IPS-20b (cell line): ENCODE measurements at regions not wholly inside any gene's neighbourhood (a gene's known extent, or its start where the extent isn't known, plus 50 kb on each side); places are given as distances from the start of the nearest gene placed in this dataset.
A peak's percentile ranks its signal among the peaks of the same experiment; 100 is the strongest.
"Not testable (repeated sequence)": the region's sequence is repeated elsewhere in the genome, so short reads cannot be mapped to it uniquely, and the experiment has no call there.

ENCODE experiments used
- H3K27ac ChIP-seq: one replicate; pipeline ENCODE4 v1.5.1; 2013; ENCODE audit warnings: low read length
- H3K27me3 ChIP-seq: 2 replicates; pipeline ENCODE4 v1.6.1; 2013; ENCODE audit warnings: mild to moderate bottlenecking, low read length, inconsistent platforms; ENCODE audit not compliant: insufficient read depth
- H3K36me3 ChIP-seq: 2 replicates; pipeline ENCODE4 v1.6.1; 2013; ENCODE audit warnings: low read depth, mild to moderate bottlenecking, inconsistent platforms, low read length, moderate library complexity; ENCODE audit not compliant: insufficient read depth
- H3K4me1 ChIP-seq: 2 replicates; pipeline ENCODE4 v1.6.1; 2013; ENCODE audit warnings: mild to moderate bottlenecking, control low read depth, inconsistent platforms, low read length, moderate library complexity; ENCODE audit not compliant: insufficient read depth
- H3K4me3 ChIP-seq: 2 replicates; pipeline ENCODE4 v1.5.1; 2013; ENCODE audit warnings: mild to moderate bottlenecking, low read length, inconsistent platforms
- H3K9ac ChIP-seq: 2 replicates; pipeline ENCODE4 v1.6.1; 2013; ENCODE audit warnings: low read depth, mild to moderate bottlenecking, inconsistent platforms, low read length, moderate library complexity
- H3K9me3 ChIP-seq: 2 replicates; pipeline ENCODE4 v1.6.1; 2013; ENCODE audit warnings: mild to moderate bottlenecking, low read depth, low read length, inconsistent platforms; ENCODE audit not compliant: insufficient read depth

GRCh38 chr2:89801207-89801606 lies 1109.7 kb downstream of the RPIA start:
- not testable (repeated sequence) for H3K36me3 ChIP-seq, H3K27me3 ChIP-seq, H3K4me3 ChIP-seq, H3K27ac ChIP-seq, H3K9ac ChIP-seq, H3K4me1 ChIP-seq
- peaks cover 100% of the 10 kb centered on the region for H3K9me3 ChIP-seq

GRCh38 chr2:89806363-89806762 lies 1114.9 kb downstream of the RPIA start:
- not testable (repeated sequence) for H3K36me3 ChIP-seq, H3K27me3 ChIP-seq, H3K4me3 ChIP-seq, H3K9ac ChIP-seq, H3K27ac ChIP-seq, H3K4me1 ChIP-seq
- peaks cover 70% of the 10 kb centered on the region for H3K9me3 ChIP-seq

- no peaks in the 10 kb centered on the region for H3K27me3 ChIP-seq
- H3K9me3 ChIP-seq = peaks cover 21% of the 10 kb centered on the region
- no peaks in the 10 kb centered on the region for H3K36me3 ChIP-seq
- H3K4me3 ChIP-seq = no peak overlapping the region; the same call in 1 of the 2 replicates
- H3K27ac ChIP-seq = no peak overlapping the region
- no peaks in the 10 kb centered on the region for H3K4me1 ChIP-seq
- H3K9ac ChIP-seq = no peak overlapping the region
Measured at GRCh38 chr2:89811295-89811694, 1119.8 kb downstream of the RPIA start.

GRCh38 chr2:89811910-89812309 lies 1120.4 kb downstream of the RPIA start:
- not testable (repeated sequence) for H3K27me3 ChIP-seq, H3K4me1 ChIP-seq, H3K27ac ChIP-seq, H3K36me3 ChIP-seq, H3K9ac ChIP-seq, H3K4me3 ChIP-seq
- peaks cover 15% of the 10 kb centered on the region for H3K9me3 ChIP-seq

DNA sequence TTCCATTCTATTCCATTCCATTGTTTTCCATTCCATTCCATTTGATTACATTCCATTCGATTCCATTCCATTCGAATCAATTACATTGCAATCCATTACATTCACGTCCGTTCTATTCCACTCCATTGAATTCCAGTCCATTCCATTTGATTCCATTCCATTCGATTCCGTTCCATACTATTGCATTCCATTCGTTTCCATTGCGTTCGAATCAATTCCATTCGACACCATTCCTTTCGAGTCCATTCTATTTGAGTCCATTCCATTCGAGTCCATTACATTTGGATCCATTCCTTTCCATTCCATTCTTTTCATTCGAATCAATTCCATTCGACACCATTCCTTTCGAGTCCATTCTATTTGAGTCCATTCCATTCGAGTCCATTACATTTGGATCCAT lies 1122.9 kb downstream of the RPIA start:
- H3K4me1 ChIP-seq, H3K36me3 ChIP-seq, H3K27ac ChIP-seq, H3K9ac ChIP-seq, H3K27me3 ChIP-seq, H3K9me3 ChIP-seq: not testable (repeated sequence)
- peak overlapping the region; percentile 13; the same call in 1 of the 2 replicates for H3K4me3 ChIP-seq

DNA sequence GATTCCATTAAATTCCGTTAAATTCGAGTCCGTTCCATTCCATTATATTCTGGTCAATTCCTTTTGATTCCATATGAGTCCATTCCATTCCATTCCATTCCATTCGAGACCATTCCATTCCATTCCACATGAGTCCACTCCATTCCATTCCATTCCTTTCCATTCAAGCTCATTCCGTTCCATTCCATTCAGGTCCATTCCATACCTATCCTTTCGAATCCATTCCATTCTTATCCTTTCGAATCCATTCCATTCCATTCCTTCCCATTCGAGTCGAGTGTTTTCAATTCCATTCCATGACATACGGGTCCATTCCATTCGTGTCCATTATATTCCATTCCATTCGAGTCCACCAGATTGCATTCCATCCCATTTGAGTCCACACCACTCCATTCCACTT lies 1127.4 kb downstream of the RPIA start:
- peak overlapping the region; percentile 9; the same call in 1 of the 2 replicates for H3K4me3 ChIP-seq
- H3K9ac ChIP-seq = no peak overlapping the region
- H3K36me3 ChIP-seq = no peaks in the 10 kb centered on the region
- H3K4me1 ChIP-seq = no peaks in the 10 kb centered on the region
- no peaks in the 10 kb centered on the region for H3K27me3 ChIP-seq
- no peaks in the 10 kb centered on the region; the same call in 1 of the 2 replicates for H3K9me3 ChIP-seq
- H3K27ac ChIP-seq = no peak overlapping the region

- H3K27ac ChIP-seq = no peak overlapping the region
- peak overlapping the region; percentile 9; the same call in 1 of the 2 replicates for H3K4me3 ChIP-seq
- H3K36me3 ChIP-seq = no peaks in the 10 kb centered on the region
- H3K9me3 ChIP-seq = no peaks in the 10 kb centered on the region; the same call in 1 of the 2 replicates
- H3K9ac ChIP-seq = no peak overlapping the region
- H3K4me1 ChIP-seq = no peaks in the 10 kb centered on the region
- H3K27me3 ChIP-seq = no peaks in the 10 kb centered on the region
Measured at GRCh38 chr2:89819809-89820208, 1128.3 kb downstream of the RPIA start.

DNA sequence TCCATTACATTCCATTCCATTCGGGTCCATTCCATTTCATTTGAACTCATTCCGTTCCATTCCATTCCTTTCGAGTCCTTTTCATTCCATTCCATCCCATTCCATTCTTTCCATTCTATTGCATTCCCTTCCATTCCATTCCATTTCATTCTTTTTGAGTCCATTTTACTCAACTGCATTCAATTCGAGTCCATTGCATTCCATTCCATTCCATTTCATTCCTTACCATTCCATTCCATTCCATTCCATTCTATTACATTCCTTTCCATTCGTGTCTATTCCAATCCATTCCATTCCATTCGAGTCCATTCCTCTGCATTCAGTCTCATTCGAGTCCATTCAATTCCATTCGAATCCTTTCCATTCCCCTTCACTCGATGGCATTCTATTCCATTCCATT lies 1128.8 kb downstream of the RPIA start:
- H3K4me3 ChIP-seq = peak overlapping the region; percentile 5; the same call in 1 of the 2 replicates
- H3K9ac ChIP-seq = no peak overlapping the region
- H3K27ac ChIP-seq = no peak overlapping the region
- no peaks in the 10 kb centered on the region for H3K4me1 ChIP-seq
- no peaks in the 10 kb centered on the region for H3K27me3 ChIP-seq
- no peaks in the 10 kb centered on the region; the same call in 1 of the 2 replicates for H3K9me3 ChIP-seq
- no peaks in the 10 kb centered on the region for H3K36me3 ChIP-seq

DNA sequence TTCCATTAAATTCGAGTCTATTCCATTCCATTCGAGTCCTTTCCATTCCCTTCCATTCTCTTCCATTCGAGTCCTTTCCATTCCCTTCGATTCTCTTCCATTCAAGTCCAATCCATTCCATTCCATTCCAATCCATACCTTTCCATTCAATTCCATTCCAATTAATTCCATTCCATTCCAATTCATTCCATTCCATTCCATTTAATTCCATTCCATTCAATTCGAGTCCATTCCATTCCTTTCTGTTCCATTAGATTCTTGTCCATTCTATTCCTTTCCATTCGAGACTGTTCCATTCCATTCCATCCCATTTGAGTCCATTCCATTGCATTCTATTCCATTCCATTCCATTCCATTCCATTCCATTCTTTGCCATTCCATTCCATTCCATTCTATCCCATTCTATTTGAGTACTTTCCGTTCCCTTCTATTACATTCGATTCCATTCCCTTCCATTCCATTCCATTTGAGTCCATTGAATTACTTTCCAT lies 1130.0 kb downstream of the RPIA start:
- H3K9ac ChIP-seq = no peak overlapping the region
- no peaks in the 10 kb centered on the region for H3K27me3 ChIP-seq
- no peaks in the 10 kb centered on the region for H3K4me1 ChIP-seq
- H3K9me3 ChIP-seq = no peaks in the 10 kb centered on the region; the same call in 1 of the 2 replicates
- no peak overlapping the region for H3K27ac ChIP-seq
- H3K4me3 ChIP-seq = no peak overlapping the region
- no peaks in the 10 kb centered on the region for H3K36me3 ChIP-seq

DNA sequence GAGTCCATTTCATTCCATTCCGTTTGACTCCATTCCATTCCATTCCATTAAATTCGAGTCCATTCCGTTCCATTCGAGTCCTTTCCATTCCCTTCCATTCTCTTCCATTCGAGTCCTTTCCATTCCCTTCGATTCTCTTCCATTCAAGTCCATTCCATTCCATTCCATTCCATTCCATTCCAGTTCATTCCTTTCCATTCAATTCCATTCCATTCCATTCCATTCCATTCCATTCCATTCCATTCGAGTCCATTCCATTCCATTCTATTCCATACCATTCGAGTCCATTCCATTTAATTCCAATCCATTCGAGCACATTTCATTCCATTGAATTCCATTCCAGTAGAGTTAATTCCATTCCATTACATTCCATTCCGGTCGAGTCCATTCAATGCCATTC lies 1130.9 kb downstream of the RPIA start:
- not testable (repeated sequence) for H3K9me3 ChIP-seq, H3K27ac ChIP-seq, H3K4me3 ChIP-seq, H3K27me3 ChIP-seq, H3K36me3 ChIP-seq, H3K9ac ChIP-seq, H3K4me1 ChIP-seq

GRCh38 chr2:89823556-89823955 lies 1132.1 kb downstream of the RPIA start:
- no peak overlapping the region for H3K27ac ChIP-seq
- no peaks in the 10 kb centered on the region; the same call in 1 of the 2 replicates for H3K9me3 ChIP-seq
- H3K4me1 ChIP-seq = no peaks in the 10 kb centered on the region
- H3K4me3 ChIP-seq = peak overlapping the region; percentile 2; the same call in 1 of the 2 replicates
- no peaks in the 10 kb centered on the region for H3K27me3 ChIP-seq
- H3K36me3 ChIP-seq = no peaks in the 10 kb centered on the region
- H3K9ac ChIP-seq = no peak overlapping the region

GRCh38 chr2:89825034-89825433 lies 1133.6 kb downstream of the RPIA start:
- H3K9ac ChIP-seq = no peak overlapping the region
- no peaks in the 10 kb centered on the region for H3K4me1 ChIP-seq
- H3K27me3 ChIP-seq = no peaks in the 10 kb centered on the region
- H3K9me3 ChIP-seq = no peaks in the 10 kb centered on the region; the same call in 1 of the 2 replicates
- no peaks in the 10 kb centered on the region for H3K36me3 ChIP-seq
- peak overlapping the region; percentile 2; the same call in 1 of the 2 replicates for H3K4me3 ChIP-seq
- H3K27ac ChIP-seq = no peak overlapping the region
